H1 (cell line): ENCODE measurements at regions not wholly inside any gene's neighbourhood (a gene's known extent, or its start where the extent isn't known, plus 50 kb on each side); places are given as distances from the start of the nearest gene placed in this dataset.

Source experiments
- CTCF ChIA-PET: fragments of 300-600 bp; sonication (Branson Sonifier 250); formaldehyde crosslinking; loops from one replicate; lab custom pipeline; 2021; ENCODE audit not compliant: partially characterized antibody; lab: Charles Lee
- POLR2A ChIA-PET: fragments of 300-600 bp; sonication (Branson Sonifier 250); formaldehyde crosslinking; loops from one replicate; lab custom pipeline; 2021; ENCODE audit warnings: inconsistent platforms; ENCODE audit not compliant: partially characterized antibody; lab: Charles Lee
- DNase-seq, 2 experiments: peaks; one replicate each; pipeline versions ENCODE4 v3.0.0 to v3.0.0-alpha.2; 2010 to 2022; ENCODE audit warnings: low spot score in 2 of 2, low read depth in 1 of 2, mixed read lengths in 1 of 2
- FAIRE-seq: peaks from 2 replicates; lab custom pipeline; 2011; peaks lifted over from hg19 to GRCh38; lab: Jason Lieb, UNC
- H2AFZ ChIP-seq: 2 replicates; pipeline ENCODE4 v1.8.1; 2012; ENCODE audit warnings: low read length, inconsistent platforms
- H2AK5ac ChIP-seq: 2 replicates; pipeline ENCODE4 v1.6.1; 2013; ENCODE audit warnings: low read depth, low read length
- H2BK120ac ChIP-seq: replicated peaks from 2 replicates; pipeline ENCODE3; 2013; ENCODE audit warnings: low read depth, low read length, inconsistent platforms
- H2BK12ac ChIP-seq: 2 replicates; pipeline ENCODE4 v1.6.1; 2013; ENCODE audit warnings: low read depth, low read length
- H2BK15ac ChIP-seq: 2 replicates; pipeline ENCODE4 v1.6.1; 2013; ENCODE audit warnings: low read length
- H2BK20ac ChIP-seq: 2 replicates; pipeline ENCODE4 v1.6.1; 2013; ENCODE audit warnings: low read length
- H2BK5ac ChIP-seq: 2 replicates; pipeline ENCODE4 v1.6.1; 2013; ENCODE audit warnings: low read depth, low read length
- H3K14ac ChIP-seq: 2 replicates; pipeline ENCODE4 v1.6.1; 2013; ENCODE audit warnings: inconsistent platforms; ENCODE audit not compliant: insufficient read length
- H3K18ac ChIP-seq: 2 replicates; pipeline ENCODE4 v1.6.1; 2013; ENCODE audit warnings: low read length; ENCODE audit errors: extremely low read depth
- H3K23ac ChIP-seq: 2 replicates; pipeline ENCODE4 v1.6.1; 2013; ENCODE audit warnings: inconsistent platforms; ENCODE audit not compliant: insufficient read length
- H3K23me2 ChIP-seq: 2 replicates; pipeline ENCODE4 v1.6.1; 2013; ENCODE audit warnings: low read depth, low read length
- H3K27ac ChIP-seq: 2 replicates; pipeline ENCODE4 v1.6.1; 2011; ENCODE audit warnings: low read depth, low read length, inconsistent platforms
- H3K27me3 ChIP-seq, 4 experiments: replicated peaks in 1 of 4; 1 replicate in 1 of 4; 2 replicates in 3 of 4; pipeline versions ENCODE4 v1.6.1 to v1.8.1; 2011 to 2013; ENCODE audit warnings: low read length in 3 of 4, mild to moderate bottlenecking in 3 of 4, inconsistent platforms in 2 of 4, mixed read lengths in 2 of 4, moderate library complexity in 1 of 4; ENCODE audit not compliant: control insufficient read depth in 3 of 4, insufficient read depth in 3 of 4; ENCODE audit errors: extremely low read depth in 1 of 4
- H3K36me3 ChIP-seq, 4 experiments: 2 replicates each; pipeline versions ENCODE4 v1.6.1 to v1.8.1; 2011 to 2013; ENCODE audit warnings: mild to moderate bottlenecking in 4 of 4, low read length in 3 of 4, moderate library complexity in 2 of 4, control low read depth in 1 of 4, inconsistent platforms in 1 of 4; ENCODE audit not compliant: insufficient read depth in 4 of 4, control insufficient read depth in 2 of 4
- H3K4ac ChIP-seq: replicated peaks from 2 replicates; pipeline ENCODE3; 2013; ENCODE audit warnings: low read length, low read depth, mixed read lengths, inconsistent platforms; ENCODE audit not compliant: insufficient read length
- H3K4me1 ChIP-seq, 4 experiments: replicated peaks in 1 of 4; 1 replicate in 1 of 4; 2 replicates in 3 of 4; pipeline versions ENCODE4 v1.6.1 to v1.8.1; 2011 to 2013; ENCODE audit warnings: low read length in 3 of 4, inconsistent platforms in 2 of 4, mixed read lengths in 1 of 4; ENCODE audit not compliant: insufficient read depth in 4 of 4, control insufficient read depth in 3 of 4
- H3K4me2 ChIP-seq, 2 experiments: 2 replicates each; pipeline versions ENCODE4 v1.6.1 to v1.8.1; 2011 to 2013; ENCODE audit warnings: low read depth in 2 of 2, low read length in 2 of 2, control low read depth in 1 of 2, inconsistent platforms in 1 of 2, mild to moderate bottlenecking in 1 of 2; ENCODE audit not compliant: insufficient read depth in 1 of 2
- H3K4me3 ChIP-seq, 4 experiments: fragments of 200-600, 300-600 bp in 1 of 4; sonication (generic), shearing (Covaris generic), sonication (Bioruptor Twin) in 1 of 4; 2 replicates each; pipeline versions ENCODE4 v1.5.1 to v1.8.1; 2011 to 2016; ENCODE audit warnings: low read length in 4 of 4, low read depth in 3 of 4, control low read depth in 2 of 4, inconsistent platforms in 2 of 4, mild to moderate bottlenecking in 2 of 4, mixed read lengths in 1 of 4, moderate library complexity in 1 of 4; ENCODE audit not compliant: insufficient read depth in 2 of 4; ENCODE audit errors: extremely low read depth in 1 of 4
- H3K56ac ChIP-seq: replicated peaks from 2 replicates; pipeline ENCODE3; 2013; ENCODE audit warnings: low read depth, mild to moderate bottlenecking, mixed read lengths, low read length, inconsistent platforms; ENCODE audit not compliant: insufficient read length
- H3K79me1 ChIP-seq: 2 replicates; pipeline ENCODE4 v1.6.1; 2013; ENCODE audit warnings: low read depth, low read length, control low read depth
- H3K79me2 ChIP-seq, 2 experiments: 2 replicates each; pipeline versions ENCODE4 v1.6.1 to v1.8.1; 2012 to 2013; ENCODE audit warnings: low read length in 2 of 2, mild to moderate bottlenecking in 2 of 2, inconsistent platforms in 1 of 2; ENCODE audit not compliant: insufficient read depth in 2 of 2, control insufficient read depth in 1 of 2
- H3K9ac ChIP-seq, 4 experiments: replicated peaks in 1 of 4; 1 replicate in 1 of 4; 2 replicates in 3 of 4; pipeline versions ENCODE4 v1.6.1 to v1.8.1; 2011 to 2013; ENCODE audit warnings: low read depth in 3 of 4, low read length in 3 of 4, control low read depth in 2 of 4, mild to moderate bottlenecking in 2 of 4, moderate library complexity in 2 of 4, inconsistent platforms in 1 of 4; ENCODE audit errors: extremely low read depth in 1 of 4
- H3K9me3 ChIP-seq, 2 experiments: 2 replicates each; pipeline versions ENCODE4 v1.6.1 to v1.8.1; 2012 to 2013; ENCODE audit warnings: mild to moderate bottlenecking in 2 of 2, moderate library complexity in 2 of 2, control low read depth in 1 of 2, inconsistent platforms in 1 of 2, low read depth in 1 of 2, low read length in 1 of 2, mixed read lengths in 1 of 2; ENCODE audit not compliant: insufficient read depth in 2 of 2
- H4K20me1 ChIP-seq, 2 experiments: replicated peaks in 1 of 2; 2 replicates each; pipeline versions ENCODE3 to v1.8.1; 2011 to 2013; ENCODE audit warnings: inconsistent platforms in 2 of 2, low read length in 2 of 2, mild to moderate bottlenecking in 1 of 2; ENCODE audit not compliant: insufficient read depth in 2 of 2, control insufficient read depth in 1 of 2
- H4K5ac ChIP-seq: 2 replicates; pipeline ENCODE4 v1.6.1; 2013; ENCODE audit warnings: low read length, low read depth, mixed read lengths, inconsistent platforms; ENCODE audit not compliant: insufficient read length
- H4K8ac ChIP-seq: 2 replicates; pipeline ENCODE4 v1.8.0; 2013; ENCODE audit warnings: mild to moderate bottlenecking, moderate library complexity, low read length, inconsistent platforms; ENCODE audit not compliant: insufficient read depth; ENCODE audit errors: extremely low read depth
- H4K91ac ChIP-seq: replicated peaks from 2 replicates; pipeline ENCODE3; 2013; ENCODE audit warnings: low read length, mixed read lengths, inconsistent platforms; ENCODE audit not compliant: insufficient read length
- CBX5 ChIP-seq: fragments of 300-800, 300-1000 bp; sonication (generic); IDR thresholded peaks from 2 replicates; pipeline ENCODE4 v1.7.1; 2016; ENCODE audit warnings: antibody characterized with exemption, low read length, low read depth
- EGR1 ChIP-seq: IDR thresholded peaks from 2 replicates; pipeline ENCODE4 v1.6.1; 2011; ENCODE audit warnings: low read depth, low read length, borderline replicate concordance
- EZH2 ChIP-seq: fragments of 200-600 bp; sonication (generic); IDR thresholded peaks from 2 replicates; pipeline ENCODE4 v1.7.1; 2012; ENCODE audit warnings: low read depth, mild to moderate bottlenecking, moderate library complexity, low read length, inconsistent platforms; ENCODE audit not compliant: severe bottlenecking
- POU5F1 ChIP-seq: IDR thresholded peaks from 2 replicates; pipeline ENCODE4 v1.6.1; 2011; ENCODE audit warnings: low read depth, mild to moderate bottlenecking, low read length, moderate library complexity
- RBBP5 ChIP-seq: IDR thresholded peaks from 2 replicates; pipeline ENCODE4 v1.7.1; 2012; ENCODE audit warnings: low read depth, mild to moderate bottlenecking, inconsistent platforms, low read length, moderate library complexity, borderline replicate concordance
- RXRA ChIP-seq: IDR thresholded peaks from 2 replicates; pipeline ENCODE4 v1.6.1; 2011; ENCODE audit warnings: low read depth, mild to moderate bottlenecking, low read length, moderate library complexity; ENCODE audit not compliant: insufficient read depth
- SIRT6 ChIP-seq: IDR thresholded peaks from one replicate; pipeline ENCODE4 v1.7.1; 2012; ENCODE audit warnings: low read length, inconsistent platforms
- SIX5 ChIP-seq: IDR thresholded peaks from 2 replicates; pipeline ENCODE4 v1.6.1; 2011; ENCODE audit warnings: mild to moderate bottlenecking, low read depth, low read length
- SUZ12 ChIP-seq: fragments of 200-600 bp; sonication (generic); IDR thresholded peaks from 2 replicates; pipeline ENCODE4 v1.6.1; 2012; ENCODE audit warnings: mild to moderate bottlenecking, inconsistent platforms, low read length, moderate library complexity, mixed read lengths
- TBP ChIP-seq: IDR thresholded peaks from 2 replicates; pipeline ENCODE4 v1.6.1; 2011; ENCODE audit warnings: low read depth, low read length, improper control_type of control experiment
- WGBS, 2 experiments: shearing (Covaris generic) in 1 of 2; methylation state at CpG; one replicate each; pipeline versions ENCODE4 v1.1.6 to v1.1.7; 2013 to 2015; ENCODE audit warnings: low lambda C conversion rate in 2 of 2, mixed read lengths in 2 of 2, inconsistent platforms in 1 of 2, low coverage in 1 of 2, missing lambda C conversion rate in 1 of 2; ENCODE audit not compliant: insufficient replicate concordance in 2 of 2, insufficient coverage in 1 of 2, insufficient read length in 1 of 2; ENCODE audit errors: extremely low coverage in 1 of 2, missing lambda C conversion rate in 1 of 2; 5-methylcytosine and 5-hydroxymethylcytosine counted together
- TF ChIP-seq, protein P1 (sequence below): IDR thresholded peaks from 2 replicates; pipeline ENCODE4 v1.6.1; 2012; ENCODE audit warnings: inconsistent platforms
- TF ChIP-seq, protein P2 (sequence below): IDR thresholded peaks from 2 replicates; pipeline ENCODE4 v1.6.1; 2012; ENCODE audit warnings: inconsistent platforms
- TF ChIP-seq, protein P3 (sequence below): IDR thresholded peaks from 2 replicates; pipeline ENCODE4 v1.6.1; 2011; ENCODE audit warnings: low read length, improper control_type of control experiment

DNA sequence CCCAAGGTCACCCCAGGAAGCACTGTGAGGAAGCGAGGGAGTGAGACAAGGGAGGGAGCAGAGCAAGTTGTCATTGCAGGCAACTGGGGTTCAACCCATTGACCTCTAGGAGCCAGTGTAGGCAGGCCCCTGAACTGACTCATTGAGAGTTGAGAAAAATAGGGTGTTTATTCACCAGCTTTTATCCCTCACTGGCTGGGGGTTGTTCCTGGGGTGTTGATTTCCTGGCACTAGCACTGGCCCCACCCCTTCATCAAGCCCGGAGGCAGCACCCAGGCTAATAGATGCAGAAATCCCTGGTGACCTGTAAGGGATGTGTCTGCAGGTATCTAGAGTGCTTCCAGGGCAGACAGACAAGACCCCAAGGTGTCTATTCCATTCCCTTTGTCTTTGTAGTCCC, 183.9 kb downstream of the ARRDC4 start:
- no peaks in the 10 kb centered on the region for H3K9me3 ChIP-seq

More for the DNA sequence above, 183.9 kb downstream of the ARRDC4 start:
- Histone ChIP-seq H2AK5ac (no peak overlapping the region), H3K27ac (no peak overlapping the region), H3K14ac (no peak overlapping the region), H3K4me3 (no peak overlapping the region), H3K79me2 (no peaks in the 10 kb centered on the region), H3K4ac (no peak overlapping the region), H3K23ac (no peak overlapping the region), H2BK15ac (no peak overlapping the region), H4K91ac (no peak overlapping the region), H2AFZ (no peak overlapping the region), H2BK12ac (no peak overlapping the region), H3K56ac (no peak overlapping the region), H4K20me1 (no peaks in the 10 kb centered on the region), H3K4me2 (no peak overlapping the region), H3K36me3 (no peaks in the 10 kb centered on the region), H3K79me1 (no peaks in the 10 kb centered on the region), H3K9ac (no peak overlapping the region), H2BK120ac (no peak overlapping the region), H4K8ac (no peak overlapping the region), H4K5ac (no peak overlapping the region), H2BK20ac (no peak overlapping the region), H2BK5ac (no peak overlapping the region), H3K27me3 (0 out of 7 replicates have a peak, but pooled peaks cover 0 to 3% (median 0%) of the 10 kb centered on the region in 4 experiments), H3K23me2 (no peaks in the 10 kb centered on the region; the same call in 1 of the 2 replicates), H3K4me1 (no peaks in the 10 kb centered on the region; a peak in 1 of 7 replicates), H3K18ac (no peak overlapping the region)
- no peak for DNase-seq
- WGBS, 2 experiments, result 95% methylated on average over 2 of the region's 2 CpGs; no CpG with 5 or more reads in 1 of the 2 experiments
- no peak for FAIRE-seq
- ChIA-PET CTCF (interaction anchor here (0.9 to 4.7 kb wide), 4 partner anchors 22 to 225 kb away, joined by 3 to 46 read pairs (median 14); no protein-coding TSS in a partner anchor), POLR2A (interaction anchor here (0.5 kb wide), 1 partner anchor 1089 kb away, joined by 3 read pairs; no protein-coding TSS in a partner anchor)
- no peak for TF ChIP-seq SUZ12
- TF ChIP-seq, protein P1, sequence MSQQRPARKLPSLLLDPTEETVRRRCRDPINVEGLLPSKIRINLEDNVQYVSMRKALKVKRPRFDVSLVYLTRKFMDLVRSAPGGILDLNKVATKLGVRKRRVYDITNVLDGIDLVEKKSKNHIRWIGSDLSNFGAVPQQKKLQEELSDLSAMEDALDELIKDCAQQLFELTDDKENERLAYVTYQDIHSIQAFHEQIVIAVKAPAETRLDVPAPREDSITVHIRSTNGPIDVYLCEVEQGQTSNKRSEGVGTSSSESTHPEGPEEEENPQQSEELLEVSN, result no peak
- no peak for TF ChIP-seq RBBP5
- TF ChIP-seq SIRT6, result no peak
- TF ChIP-seq, protein P2, sequence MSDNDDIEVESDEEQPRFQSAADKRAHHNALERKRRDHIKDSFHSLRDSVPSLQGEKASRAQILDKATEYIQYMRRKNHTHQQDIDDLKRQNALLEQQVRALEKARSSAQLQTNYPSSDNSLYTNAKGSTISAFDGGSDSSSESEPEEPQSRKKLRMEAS, result no peak
- no peak for TF ChIP-seq EZH2
- TF ChIP-seq CBX5, result no peak
- no peak for TF ChIP-seq SIX5
- no peak for TF ChIP-seq RXRA
- TF ChIP-seq TBP, result no peak
- no peak for TF ChIP-seq POU5F1
- TF ChIP-seq, protein P3, sequence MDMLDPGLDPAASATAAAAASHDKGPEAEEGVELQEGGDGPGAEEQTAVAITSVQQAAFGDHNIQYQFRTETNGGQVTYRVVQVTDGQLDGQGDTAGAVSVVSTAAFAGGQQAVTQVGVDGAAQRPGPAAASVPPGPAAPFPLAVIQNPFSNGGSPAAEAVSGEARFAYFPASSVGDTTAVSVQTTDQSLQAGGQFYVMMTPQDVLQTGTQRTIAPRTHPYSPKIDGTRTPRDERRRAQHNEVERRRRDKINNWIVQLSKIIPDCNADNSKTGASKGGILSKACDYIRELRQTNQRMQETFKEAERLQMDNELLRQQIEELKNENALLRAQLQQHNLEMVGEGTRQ, result no peak
- no peak for TF ChIP-seq EGR1
